ENCODE measurements at regions not wholly inside any gene's neighbourhood (a gene's known extent, or its start where the extent isn't known, plus 50 kb on each side); places are given as distances from the start of the nearest gene placed in this dataset.
A peak's percentile ranks its signal among the peaks of the same experiment; 100 is the strongest.

- 65 to 83% methylated on average over 4 of the region's 4 CpGs for WGBS, 2 donors
- Histone ChIP-seq H3K9me3 (no peaks in the 10 kb centered on the region), H3K4me1 (peaks cover 0 to 66% (median 53%) of the 10 kb centered on the region in 4 donors), H3K27me3 (no peaks in the 10 kb centered on the region), H3K36me3 (no peaks in the 10 kb centered on the region), H3K27ac (peak overlapping the region; percentile 74 to 89 (median 82)), H3K4me3 (no peak overlapping the region)
- DNase-seq: peak; percentile 79
- TF ChIP-seq CTCF (IDR thresholded peaks at IDR 0.05): peak in 1 of 4 experiments; percentile 11
- TF ChIP-seq POLR2AphosphoS5 (IDR thresholded peaks at IDR 0.05): peak in 2 of 4 donors; percentile 13 to 22
- no peak for TF ChIP-seq EP300 (IDR thresholded peaks at IDR 0.05)
- intact Hi-C loops (cut with DNase I): loop anchor here (5.0 kb wide), 1 partner anchor 255 kb away; no protein-coding TSS in a partner anchor
Observed at GRCh38 chr3:30437171-30437601, 169.2 kb upstream of the TGFBR2 start.

GRCh38 chr3:30438126-30438525 lies 168.3 kb upstream of the TGFBR2 start:
- Histone ChIP-seq H3K4me1 (peaks cover 0 to 66% (median 53%) of the 10 kb centered on the region in 4 donors), H3K4me3 (no peak overlapping the region), H3K27ac (peak overlapping the region; percentile 74 to 89 (median 82)), H3K27me3 (no peaks in the 10 kb centered on the region), H3K36me3 (no peaks in the 10 kb centered on the region), H3K9me3 (no peaks in the 10 kb centered on the region)
- TF ChIP-seq CTCF (IDR thresholded peaks at IDR 0.05) (no peak), EP300 (IDR thresholded peaks at IDR 0.05) (no peak), POLR2A (IDR thresholded peaks at IDR 0.05) (no peak), POLR2AphosphoS5 (IDR thresholded peaks at IDR 0.05) (no peak)
- intact Hi-C loops (cut with DNase I): loop anchor here (5.0 kb wide), 1 partner anchor 254 kb away; no protein-coding TSS in a partner anchor
- no peak for DNase-seq
- 73 to 77% methylated on average over 2 of the region's 2 CpGs for WGBS, 2 donors

GRCh38 chr3:30439451-30440053 lies 166.8 kb upstream of the TGFBR2 start:
- Histone ChIP-seq H3K27me3 (no peaks in the 10 kb centered on the region), H3K36me3 (no peaks in the 10 kb centered on the region), H3K9me3 (no peaks in the 10 kb centered on the region), H3K4me3 (no peak overlapping the region), H3K27ac (peak overlapping the region; percentile 74 to 89 (median 82)), H3K4me1 (peaks cover 0 to 75% (median 62%) of the 10 kb centered on the region in 4 donors)
- 83 to 85% methylated on average over 9 of the region's 9 CpGs for WGBS, 2 donors
- peak; percentile 66 for DNase-seq
- no peak for TF ChIP-seq CTCF (IDR thresholded peaks at IDR 0.05)
- TF ChIP-seq EP300 (IDR thresholded peaks at IDR 0.05): peak; percentile 56 to 92 (median 73)
- TF ChIP-seq POLR2A (IDR thresholded peaks at IDR 0.05): no peak
- peak; percentile 65 to 87 (median 81) for TF ChIP-seq POLR2AphosphoS5 (IDR thresholded peaks at IDR 0.05)
- intact Hi-C loops (cut with DNase I): loop anchor here (2.0 to 5.0 kb wide), 4 partner anchors 57 to 253 kb away; no protein-coding TSS in a partner anchor

- no peak for DNase-seq
- Histone ChIP-seq H3K4me1 (peaks cover 0 to 80% (median 67%) of the 10 kb centered on the region in 4 donors), H3K9me3 (no peaks in the 10 kb centered on the region), H3K27me3 (no peaks in the 10 kb centered on the region), H3K27ac (peak overlapping the region; percentile 74 to 89 (median 82)), H3K4me3 (no peak overlapping the region), H3K36me3 (no peaks in the 10 kb centered on the region)
- TF ChIP-seq POLR2A (IDR thresholded peaks at IDR 0.05) (no peak), EP300 (IDR thresholded peaks at IDR 0.05) (no peak), CTCF (IDR thresholded peaks at IDR 0.05) (no peak), POLR2AphosphoS5 (IDR thresholded peaks at IDR 0.05) (no peak)
- intact Hi-C loops (cut with DNase I): loop anchor here (2.0 to 5.0 kb wide), 3 partner anchors 57 to 173 kb away; no protein-coding TSS in a partner anchor
- WGBS, 2 donors: 82 to 88% methylated on average over 2 of the region's 2 CpGs
Observed at GRCh38 chr3:30440147-30440604, 166.2 kb upstream of the TGFBR2 start.

Data from sigmoid colon (tissue), 6 donors.